ENCODE measurements at regions not wholly inside any gene's neighbourhood (a gene's known extent, or its start where the extent isn't known, plus 50 kb on each side); places are given as distances from the start of the nearest gene placed in this dataset.

GRCh38 chrX:68934922-68935321 is 106.1 kb downstream of the EFNB1 start:
- TF ChIP-seq CTCF (IDR thresholded peaks at IDR 0.05) (no peak), POLR2AphosphoS5 (IDR thresholded peaks at IDR 0.05) (no peak), EP300 (IDR thresholded peaks at IDR 0.05) (no peak)

All from sigmoid colon (tissue), 4 donors.